Naive thymus-derived CD8-positive, alpha-beta T cell (primary cell): ENCODE measurements at regions not wholly inside any gene's neighbourhood (a gene's known extent, or its start where the extent isn't known, plus 50 kb on each side); places are given as distances from the start of the nearest gene placed in this dataset.
"Not testable (repeated sequence)": the region's sequence is repeated elsewhere in the genome, so short reads cannot be mapped to it uniquely, and the experiment has no call there.

Source experiments
- ATAC-seq, 2 donors: fragments of 150-1000 bp; cut with Tn5 transposase in 1 of 2; sonication (Bioruptor Pico), chemical (Tn5 transposase) in 1 of 2; 1 replicate in 1 of 2; 2 replicates in 1 of 2; pipeline ENCODE4 v1.10.0; 2021; ENCODE audit warnings: mild to moderate bottlenecking in 2 of 2, moderate library complexity in 2 of 2
- POLR2A ChIA-PET: fragments of 350-600 bp; sonication (Branson Sonifier 250); formaldehyde crosslinking; loops from one replicate; lab custom pipeline; 2021; ENCODE audit warnings: antibody characterized with exemption; lab: Charles Lee
- DNase-seq, 10 donors: peaks; one replicate each; pipeline versions ENCODE4 v3.0.0 to v3.0.0-alpha.2; 2020 to 2022
- H3K27ac Mint-ChIP-seq, 10 donors: one replicate each; pipeline ENCODE4 v1.8.0; 2020 to 2022; ENCODE audit warnings: mild to moderate bottlenecking in 10 of 10, mixed read lengths in 10 of 10, moderate library complexity in 4 of 10, inconsistent platforms in 1 of 10
- H3K27me3 Mint-ChIP-seq, 5 donors: one replicate each; pipeline ENCODE4 v1.8.0; 2021 to 2022; ENCODE audit warnings: mixed read lengths in 5 of 5
- H3K36me3 Mint-ChIP-seq, 3 donors: one replicate each; pipeline ENCODE4 v1.8.0; 2020 to 2022; ENCODE audit warnings: mixed read lengths in 3 of 3, mild to moderate bottlenecking in 2 of 3, inconsistent platforms in 1 of 3
- H3K4me1 Mint-ChIP-seq, 4 donors: one replicate each; pipeline ENCODE4 v1.8.0; 2021 to 2022; ENCODE audit warnings: mixed read lengths in 4 of 4
- H3K4me3 Mint-ChIP-seq, 10 donors: one replicate each; pipeline ENCODE4 v1.8.0; 2020 to 2022; ENCODE audit warnings: mild to moderate bottlenecking in 10 of 10, mixed read lengths in 10 of 10, moderate library complexity in 6 of 10, inconsistent platforms in 1 of 10
- H3K9me3 Mint-ChIP-seq, 9 donors: one replicate each; pipeline ENCODE4 v1.8.0; 2020 to 2022; ENCODE audit warnings: mixed read lengths in 9 of 9, mild to moderate bottlenecking in 3 of 9, inconsistent platforms in 1 of 9, moderate library complexity in 1 of 9

- Mint-ChIP-seq H3K27ac (no peak overlapping the region), H3K4me3 (peak overlapping the region in 1 of 10 donors; percentile 70), H3K4me1 (peaks cover 0 to 3% (median 0%) of the 10 kb centered on the region in 4 donors), H3K36me3 (peaks cover 0 to 3% (median 0%) of the 10 kb centered on the region in 3 donors), H3K9me3 (peaks cover 0 to 7% (median 1%) of the 10 kb centered on the region in 9 donors), H3K27me3 (peaks cover 2 to 20% (median 14%) of the 10 kb centered on the region in 5 donors)
- DNase-seq (no peak), ATAC-seq (no peak)
- POLR2A ChIA-PET = no interaction called here
These were observed 165.6 kb downstream of the SUDS3 start for GRCh38 chr12:118541934-118542333.

- Mint-ChIP-seq H3K4me1 (peaks cover 0 to 3% (median 0%) of the 10 kb centered on the region in 4 donors), H3K36me3 (peaks cover 0 to 5% (median 0%) of the 10 kb centered on the region in 3 donors), H3K9me3 (peaks cover 0 to 19% (median 3%) of the 10 kb centered on the region in 9 donors), H3K4me3 (no peak overlapping the region), H3K27ac (no peak overlapping the region), H3K27me3 (peaks cover 0 to 20% (median 4%) of the 10 kb centered on the region in 5 donors)
- ATAC-seq (no peak), DNase-seq (no peak)
- POLR2A ChIA-PET = no interaction called here
These were observed 167.3 kb downstream of the SUDS3 start for GRCh38 chr12:118543651-118544050.

GRCh38 chr12:118544569-118544968 is 168.2 kb downstream of the SUDS3 start:
- Mint-ChIP-seq H3K9me3 (peaks cover 0 to 19% (median 4%) of the 10 kb centered on the region in 9 donors), H3K4me3 (no peak overlapping the region), H3K27me3 (peaks cover 0 to 18% (median 0%) of the 10 kb centered on the region in 5 donors), H3K4me1 (peaks cover 0 to 3% (median 0%) of the 10 kb centered on the region in 4 donors), H3K27ac (no peak overlapping the region), H3K36me3 (peaks cover 0 to 5% (median 0%) of the 10 kb centered on the region in 3 donors)
- POLR2A ChIA-PET = no interaction called here
- ATAC-seq (no peak), DNase-seq (no peak)

- H3K4me1 Mint-ChIP-seq, POLR2A ChIA-PET, DNase-seq, H3K27me3 Mint-ChIP-seq, H3K4me3 Mint-ChIP-seq, H3K36me3 Mint-ChIP-seq, H3K27ac Mint-ChIP-seq, ATAC-seq: not testable (repeated sequence)
- H3K9me3 Mint-ChIP-seq = peaks cover 0 to 23% (median 4%) of the 10 kb centered on the region in 9 donors
These were observed 171.3 kb downstream of the SUDS3 start for GRCh38 chr12:118547606-118548005.

- Mint-ChIP-seq H3K27me3 (peaks cover 0 to 8% (median 3%) of the 10 kb centered on the region in 5 donors), H3K4me1 (no peaks in the 10 kb centered on the region), H3K9me3 (peaks cover 0 to 34% (median 8%) of the 10 kb centered on the region in 9 donors), H3K27ac (no peak overlapping the region), H3K4me3 (no peak overlapping the region), H3K36me3 (peaks cover 0 to 5% (median 0%) of the 10 kb centered on the region in 3 donors)
- ATAC-seq = no peak
- no peak for DNase-seq
- POLR2A ChIA-PET = no interaction called here
These were observed 172.6 kb downstream of the SUDS3 start for GRCh38 chr12:118548887-118549509.

GRCh38 chr12:118549510-118549980 is 173.2 kb downstream of the SUDS3 start:
- no peak for ATAC-seq
- Mint-ChIP-seq H3K27me3 (peaks cover 0 to 8% (median 3%) of the 10 kb centered on the region in 5 donors), H3K27ac (no peak overlapping the region), H3K4me1 (no peaks in the 10 kb centered on the region), H3K36me3 (peaks cover 0 to 5% (median 0%) of the 10 kb centered on the region in 3 donors), H3K9me3 (peaks cover 0 to 34% (median 9%) of the 10 kb centered on the region in 9 donors), H3K4me3 (no peak overlapping the region)
- no peak for DNase-seq
- POLR2A ChIA-PET = no interaction called here

GRCh38 chr12:118553856-118554504 is 177.6 kb downstream of the SUDS3 start:
- H3K4me3 Mint-ChIP-seq = no peak overlapping the region
- ATAC-seq = no peak
- peaks cover 0 to 15% (median 5%) of the 10 kb centered on the region in 9 donors for H3K9me3 Mint-ChIP-seq
- no peaks in the 10 kb centered on the region for H3K4me1 Mint-ChIP-seq
- no peak for DNase-seq
- H3K27me3 Mint-ChIP-seq = peaks cover 0 to 21% (median 10%) of the 10 kb centered on the region in 5 donors
- POLR2A ChIA-PET = no interaction called here
- no peak overlapping the region for H3K27ac Mint-ChIP-seq
- H3K36me3 Mint-ChIP-seq = no peaks in the 10 kb centered on the region

- ATAC-seq (no peak), DNase-seq (no peak)
- H3K27me3 Mint-ChIP-seq = peaks cover 0 to 18% (median 7%) of the 10 kb centered on the region in 5 donors
- no peaks in the 10 kb centered on the region for H3K36me3 Mint-ChIP-seq
- no peak overlapping the region for H3K27ac Mint-ChIP-seq
- POLR2A ChIA-PET = no interaction called here
- no peak overlapping the region for H3K4me3 Mint-ChIP-seq
- no peaks in the 10 kb centered on the region for H3K4me1 Mint-ChIP-seq
- H3K9me3 Mint-ChIP-seq = peaks cover 0 to 4% (median 0%) of the 10 kb centered on the region in 9 donors
These were observed 182.6 kb downstream of the SUDS3 start for GRCh38 chr12:118558941-118559340.

GRCh38 chr12:118560733-118561132 is 184.4 kb downstream of the SUDS3 start:
- no peaks in the 10 kb centered on the region for H3K4me1 Mint-ChIP-seq
- no peak overlapping the region for H3K27ac Mint-ChIP-seq
- H3K36me3 Mint-ChIP-seq = no peaks in the 10 kb centered on the region
- peaks cover 0 to 21% (median 7%) of the 10 kb centered on the region in 5 donors for H3K27me3 Mint-ChIP-seq
- POLR2A ChIA-PET = no interaction called here
- DNase-seq (no peak), ATAC-seq (no peak)
- H3K9me3 Mint-ChIP-seq = peaks cover 0 to 7% (median 0%) of the 10 kb centered on the region in 9 donors
- H3K4me3 Mint-ChIP-seq = no peak overlapping the region

GRCh38 chr12:118571730-118572129 is 195.4 kb downstream of the SUDS3 start:
- Mint-ChIP-seq H3K9me3 (peaks cover 0 to 28% (median 12%) of the 10 kb centered on the region in 9 donors), H3K4me3 (no peak overlapping the region), H3K27me3 (peaks cover 0 to 8% (median 3%) of the 10 kb centered on the region in 5 donors), H3K4me1 (no peaks in the 10 kb centered on the region), H3K27ac (peak overlapping the region in 1 of 10 donors; percentile 0), H3K36me3 (peaks cover 0 to 8% (median 0%) of the 10 kb centered on the region in 3 donors)
- ATAC-seq (no peak), DNase-seq (no peak)
- POLR2A ChIA-PET = no interaction called here

GRCh38 chr12:118574288-118574687 is 197.9 kb downstream of the SUDS3 start:
- Mint-ChIP-seq H3K36me3 (peaks cover 0 to 8% (median 0%) of the 10 kb centered on the region in 3 donors), H3K27me3 (peaks cover 0 to 8% (median 3%) of the 10 kb centered on the region in 5 donors), H3K9me3 (peaks cover 0 to 28% (median 12%) of the 10 kb centered on the region in 9 donors), H3K4me1 (no peaks in the 10 kb centered on the region), H3K27ac (no peak overlapping the region), H3K4me3 (no peak overlapping the region)
- POLR2A ChIA-PET = no interaction called here
- ATAC-seq (no peak), DNase-seq (no peak)

GRCh38 chr12:118575730-118576129 is 199.4 kb downstream of the SUDS3 start:
- POLR2A ChIA-PET = no interaction called here
- no peak for ATAC-seq
- no peak for DNase-seq
- Mint-ChIP-seq H3K4me3 (no peak overlapping the region), H3K27ac (no peak overlapping the region), H3K9me3 (peaks cover 0 to 15% (median 8%) of the 10 kb centered on the region in 9 donors), H3K27me3 (peaks cover 0 to 8% (median 5%) of the 10 kb centered on the region in 5 donors), H3K36me3 (peaks cover 0 to 8% (median 0%) of the 10 kb centered on the region in 3 donors), H3K4me1 (no peaks in the 10 kb centered on the region)

GRCh38 chr12:118581371-118581770 is 205.0 kb downstream of the SUDS3 start:
- ATAC-seq = no peak
- Mint-ChIP-seq H3K27ac (no peak overlapping the region), H3K27me3 (peaks cover 0 to 14% (median 6%) of the 10 kb centered on the region in 5 donors), H3K9me3 (peaks cover 0 to 7% (median 2%) of the 10 kb centered on the region in 9 donors), H3K4me3 (no peak overlapping the region), H3K36me3 (no peaks in the 10 kb centered on the region), H3K4me1 (no peaks in the 10 kb centered on the region)
- DNase-seq = no peak
- POLR2A ChIA-PET = no interaction called here
